ENCODE measurements at regions not wholly inside any gene's neighbourhood (a gene's known extent, or its start where the extent isn't known, plus 50 kb on each side); places are given as distances from the start of the nearest gene placed in this dataset.

DNA sequence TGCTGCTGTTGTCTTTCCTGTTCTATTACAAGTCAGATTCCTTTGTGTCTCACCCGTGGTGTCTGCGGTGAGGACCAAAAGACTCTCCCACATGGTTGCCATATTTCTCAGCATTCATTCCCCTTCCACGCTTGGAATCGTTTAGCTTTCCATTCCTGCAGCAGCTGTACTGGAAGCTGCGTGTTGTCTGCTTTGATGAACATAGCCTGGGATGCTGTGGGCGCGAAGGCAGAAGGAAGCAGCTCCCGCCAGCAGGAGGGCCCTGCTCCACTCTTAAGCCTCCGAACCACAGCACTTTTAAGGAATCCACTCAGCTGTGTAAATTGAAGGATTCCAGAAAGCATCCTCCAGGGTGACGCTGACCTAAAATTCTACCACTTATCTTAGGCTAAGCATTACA, 303.6 kb upstream of the PITRM1 start:
- TF ChIP-seq, protein P1, sequence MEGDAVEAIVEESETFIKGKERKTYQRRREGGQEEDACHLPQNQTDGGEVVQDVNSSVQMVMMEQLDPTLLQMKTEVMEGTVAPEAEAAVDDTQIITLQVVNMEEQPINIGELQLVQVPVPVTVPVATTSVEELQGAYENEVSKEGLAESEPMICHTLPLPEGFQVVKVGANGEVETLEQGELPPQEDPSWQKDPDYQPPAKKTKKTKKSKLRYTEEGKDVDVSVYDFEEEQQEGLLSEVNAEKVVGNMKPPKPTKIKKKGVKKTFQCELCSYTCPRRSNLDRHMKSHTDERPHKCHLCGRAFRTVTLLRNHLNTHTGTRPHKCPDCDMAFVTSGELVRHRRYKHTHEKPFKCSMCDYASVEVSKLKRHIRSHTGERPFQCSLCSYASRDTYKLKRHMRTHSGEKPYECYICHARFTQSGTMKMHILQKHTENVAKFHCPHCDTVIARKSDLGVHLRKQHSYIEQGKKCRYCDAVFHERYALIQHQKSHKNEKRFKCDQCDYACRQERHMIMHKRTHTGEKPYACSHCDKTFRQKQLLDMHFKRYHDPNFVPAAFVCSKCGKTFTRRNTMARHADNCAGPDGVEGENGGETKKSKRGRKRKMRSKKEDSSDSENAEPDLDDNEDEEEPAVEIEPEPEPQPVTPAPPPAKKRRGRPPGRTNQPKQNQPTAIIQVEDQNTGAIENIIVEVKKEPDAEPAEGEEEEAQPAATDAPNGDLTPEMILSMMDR (IDR thresholded peaks at IDR 0.05) = no peak
- TF ChIP-seq ZFX (IDR thresholded peaks at IDR 0.05; ENCODE audit: borderline replicate concordance) = no peak

Measured in 22Rv1 (cell line).